ENCODE measurements at regions not wholly inside any gene's neighbourhood (a gene's known extent, or its start where the extent isn't known, plus 50 kb on each side); places are given as distances from the start of the nearest gene placed in this dataset.

DNA sequence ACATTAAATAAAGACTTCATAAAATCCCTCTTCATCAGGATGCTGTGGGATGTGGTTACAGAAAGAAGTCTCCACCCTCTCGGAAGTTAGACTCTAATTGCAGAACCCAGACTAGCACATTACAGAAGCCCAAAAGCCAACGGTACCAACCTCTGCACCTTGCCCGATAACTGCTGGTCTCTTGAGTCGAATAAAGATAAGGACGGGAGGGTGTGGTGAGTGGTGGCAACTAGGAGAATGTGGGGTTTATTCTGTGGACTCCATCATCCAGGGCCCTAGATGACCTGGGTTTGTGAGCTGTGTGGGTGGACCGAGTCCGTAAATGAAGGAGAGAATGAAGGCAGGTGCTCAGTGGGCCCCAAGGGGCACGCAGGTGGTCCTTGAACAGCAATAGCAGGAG is 462.8 kb upstream of the ID2 start:
- TF ChIP-seq, protein P1, sequence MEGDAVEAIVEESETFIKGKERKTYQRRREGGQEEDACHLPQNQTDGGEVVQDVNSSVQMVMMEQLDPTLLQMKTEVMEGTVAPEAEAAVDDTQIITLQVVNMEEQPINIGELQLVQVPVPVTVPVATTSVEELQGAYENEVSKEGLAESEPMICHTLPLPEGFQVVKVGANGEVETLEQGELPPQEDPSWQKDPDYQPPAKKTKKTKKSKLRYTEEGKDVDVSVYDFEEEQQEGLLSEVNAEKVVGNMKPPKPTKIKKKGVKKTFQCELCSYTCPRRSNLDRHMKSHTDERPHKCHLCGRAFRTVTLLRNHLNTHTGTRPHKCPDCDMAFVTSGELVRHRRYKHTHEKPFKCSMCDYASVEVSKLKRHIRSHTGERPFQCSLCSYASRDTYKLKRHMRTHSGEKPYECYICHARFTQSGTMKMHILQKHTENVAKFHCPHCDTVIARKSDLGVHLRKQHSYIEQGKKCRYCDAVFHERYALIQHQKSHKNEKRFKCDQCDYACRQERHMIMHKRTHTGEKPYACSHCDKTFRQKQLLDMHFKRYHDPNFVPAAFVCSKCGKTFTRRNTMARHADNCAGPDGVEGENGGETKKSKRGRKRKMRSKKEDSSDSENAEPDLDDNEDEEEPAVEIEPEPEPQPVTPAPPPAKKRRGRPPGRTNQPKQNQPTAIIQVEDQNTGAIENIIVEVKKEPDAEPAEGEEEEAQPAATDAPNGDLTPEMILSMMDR (IDR thresholded peaks at IDR 0.05; ENCODE audit: low read length), result no peak
- no peak for TF ChIP-seq EZH2 (optimal IDR thresholded peaks at IDR 0.05; ENCODE audit: low read depth, low read length)
